GM23338 (cell line): ENCODE measurements at regions not wholly inside any gene's neighbourhood (a gene's known extent, or its start where the extent isn't known, plus 50 kb on each side); places are given as distances from the start of the nearest gene placed in this dataset.

Experiments used
- ATAC-seq: fragments of 200-7000 bp; cut with Tn5 transposase; 3 replicates; pipeline ENCODE4 v1.9.1; 2020
- DNase-seq: peaks from one replicate; pipeline ENCODE4 v3.0.0-alpha.2; 2015; ENCODE audit warnings: low spot score
- H2AFZ ChIP-seq: fragments of 200-600 bp; sonication (generic); 2 replicates; pipeline ENCODE4 v1.8.0; 2016; ENCODE audit warnings: antibody characterized with exemption, mild to moderate bottlenecking, moderate library complexity
- H3F3A ChIP-seq: fragments of 200-600 bp; sonication (generic); replicated peaks from 2 replicates; pipeline ENCODE4 v1.8.0; 2017; ENCODE audit warnings: antibody characterized with exemption, mixed run types, low read depth
- H3K27ac ChIP-seq: fragments of 200-600 bp; sonication (generic); 2 replicates; pipeline ENCODE4 v1.6.1; 2016; ENCODE audit warnings: low read depth
- H3K27me3 ChIP-seq: fragments of 200-600 bp; sonication (generic); 2 replicates; pipeline ENCODE4 v1.8.0; 2016; ENCODE audit warnings: mild to moderate bottlenecking, mixed run types, moderate library complexity; ENCODE audit not compliant: insufficient read depth
- H3K36me3 ChIP-seq: fragments of 200-600 bp; sonication (generic); 2 replicates; pipeline ENCODE4 v1.8.0; 2016; ENCODE audit warnings: mild to moderate bottlenecking; ENCODE audit not compliant: insufficient read depth
- H3K4me1 ChIP-seq: fragments of 200-600 bp; sonication (generic); 2 replicates; pipeline ENCODE4 v1.8.0; 2016; ENCODE audit warnings: mild to moderate bottlenecking, moderate library complexity; ENCODE audit not compliant: insufficient read depth
- H3K4me2 ChIP-seq: fragments of 200-600 bp; sonication (generic); 2 replicates; pipeline ENCODE4 v1.7.1; 2017; ENCODE audit warnings: mixed run types
- H3K4me3 ChIP-seq: fragments of 200-600 bp; sonication (generic); 2 replicates; pipeline ENCODE4 v1.6.1; 2016; ENCODE audit warnings: mixed run types
- H3K79me2 ChIP-seq: fragments of 200-600 bp; sonication (generic); replicated peaks from 2 replicates; pipeline ENCODE4 v1.8.0; 2017; ENCODE audit warnings: mild to moderate bottlenecking; ENCODE audit not compliant: insufficient read depth
- H3K9me2 ChIP-seq: fragments of 200-600 bp; sonication (generic); 2 replicates; pipeline ENCODE4 v1.8.0; 2017; ENCODE audit not compliant: insufficient read depth
- H4K20me1 ChIP-seq: fragments of 200-600 bp; sonication (generic); replicated peaks from 2 replicates; pipeline ENCODE4 v1.8.0; 2017; ENCODE audit warnings: mild to moderate bottlenecking; ENCODE audit not compliant: insufficient read depth
- H3K27ac Mint-ChIP-seq: 2 replicates; pipeline ENCODE4 v1.8.0; 2020; ENCODE audit warnings: inconsistent platforms, mild to moderate bottlenecking, moderate library complexity, mixed read lengths
- H3K27me3 Mint-ChIP-seq: 3 replicates; pipeline ENCODE4 v1.8.0; 2022; ENCODE audit warnings: low read depth, mild to moderate bottlenecking, moderate library complexity, mixed read lengths, inconsistent platforms; ENCODE audit not compliant: insufficient read depth, poor library complexity
- H3K36me3 Mint-ChIP-seq: 3 replicates; pipeline ENCODE4 v1.8.0; 2021; ENCODE audit warnings: low read depth, mild to moderate bottlenecking, inconsistent platforms, moderate library complexity, mixed read lengths
- H3K4me1 Mint-ChIP-seq: 3 replicates; pipeline ENCODE4 v1.8.0; 2020; ENCODE audit warnings: mild to moderate bottlenecking, inconsistent platforms, mixed read lengths
- H3K4me3 Mint-ChIP-seq: 3 replicates; pipeline ENCODE4 v1.8.0; 2021; ENCODE audit warnings: moderate library complexity, mild to moderate bottlenecking, inconsistent platforms, mixed read lengths
- H3K9me3 Mint-ChIP-seq: 3 replicates; pipeline ENCODE4 v1.8.0; 2020; ENCODE audit warnings: moderate library complexity, mild to moderate bottlenecking, inconsistent platforms, mixed read lengths
- EZH2phosphoT487 ChIP-seq: fragments of 200-600 bp; sonication (generic); IDR thresholded peaks from one replicate; pipeline ENCODE4 v1.8.1; 2018; ENCODE audit warnings: antibody characterized with exemption; ENCODE audit not compliant: unreplicated experiment
- POLR2AphosphoS5 ChIP-seq: IDR thresholded peaks from 2 replicates; pipeline ENCODE4 v1.6.1; 2016; ENCODE audit warnings: antibody characterized with exemption, low read depth
- REST ChIP-seq: IDR thresholded peaks from one replicate; pipeline ENCODE4 v1.6.1; 2018; ENCODE audit warnings: antibody characterized with exemption; ENCODE audit not compliant: unreplicated experiment
- STAT1 ChIP-seq: IDR thresholded peaks from one replicate; pipeline ENCODE4 v1.6.1; 2016; ENCODE audit warnings: antibody characterized with exemption; ENCODE audit not compliant: unreplicated experiment
- ZNF331 ChIP-seq: fragments of 250-450 bp; sonication (Bioruptor Pico); IDR thresholded peaks from 2 replicates; pipeline ENCODE4 v1.5.0; 2020; ENCODE audit warnings: low read depth, mild to moderate bottlenecking, moderate library complexity
- ZNF462 ChIP-seq: fragments of 250-450 bp; sonication (Bioruptor Pico); IDR thresholded peaks from 2 replicates; pipeline ENCODE4 v1.5.0; 2020; ENCODE audit warnings: mild to moderate bottlenecking, moderate library complexity

- H3F3A ChIP-seq: no peaks in the 10 kb centered on the region
- Mint-ChIP-seq H3K4me3 (no peak overlapping the region), H3K27me3 (peaks cover 4% of the 10 kb centered on the region), H3K9me3 (peaks cover 5% of the 10 kb centered on the region; the same call in 2 of the 3 replicates), H3K36me3 (no peaks in the 10 kb centered on the region), H3K27ac (no peak overlapping the region), H3K4me1 (peaks cover 19% of the 10 kb centered on the region)
- peak overlapping the region; percentile 87; the same call in 1 of the 2 replicates for H2AFZ ChIP-seq
- no peak for ATAC-seq
- TF ChIP-seq EZH2phosphoT487 (no peak), STAT1 (no peak), ZNF462 (CRISPR knock-in tag) (no peak), POLR2AphosphoS5 (no peak), ZNF331 (CRISPR knock-in tag) (no peak)
- H3K27ac ChIP-seq: no peak overlapping the region
- no peak for DNase-seq
- H4K20me1 ChIP-seq: no peaks in the 10 kb centered on the region
- no peaks in the 10 kb centered on the region for H3K27me3 ChIP-seq
- no peak overlapping the region for H3K4me3 ChIP-seq
- peaks cover 10% of the 10 kb centered on the region; the same call in 1 of the 2 replicates for H3K4me1 ChIP-seq
- H3K36me3 ChIP-seq: no peaks in the 10 kb centered on the region
- H3K79me2 ChIP-seq: no peaks in the 10 kb centered on the region
- H3K4me2 ChIP-seq: no peak overlapping the region
- H3K9me2 ChIP-seq: no peaks in the 10 kb centered on the region
These were observed 97.3 kb upstream of the BCL2L14 start for GRCh38 chr12:11973396-11973795.

DNA sequence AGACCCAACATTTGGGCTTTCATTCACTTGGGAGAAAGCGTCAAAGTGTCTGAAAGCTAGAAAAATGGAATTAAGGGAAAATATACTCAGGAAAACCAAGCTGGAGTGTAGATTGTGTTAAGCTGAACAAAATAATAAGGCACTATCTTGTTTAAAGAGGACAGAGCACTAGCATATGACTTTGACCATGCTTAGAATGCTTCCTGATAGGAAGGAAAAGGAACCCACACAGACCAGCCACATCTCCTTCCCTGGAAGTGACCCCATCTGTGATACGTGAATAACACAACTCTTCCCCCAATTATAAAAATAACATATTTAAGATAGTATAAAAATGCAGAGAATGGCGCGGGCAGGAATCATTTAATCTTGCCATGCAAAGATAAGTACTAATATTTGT is 94.7 kb upstream of the BCL2L14 start:
- Mint-ChIP-seq H3K4me3 (no peak overlapping the region), H3K27me3 (peaks cover 4% of the 10 kb centered on the region), H3K9me3 (peaks cover 1% of the 10 kb centered on the region; the same call in 1 of the 3 replicates), H3K36me3 (no peaks in the 10 kb centered on the region), H3K27ac (no peak overlapping the region), H3K4me1 (no peaks in the 10 kb centered on the region)
- no peak for DNase-seq
- Histone ChIP-seq H3K36me3 (no peaks in the 10 kb centered on the region), H3K4me3 (no peak overlapping the region), H3K27me3 (no peaks in the 10 kb centered on the region), H3K9me2 (no peaks in the 10 kb centered on the region), H3K79me2 (no peaks in the 10 kb centered on the region), H3K4me2 (no peak overlapping the region), H3K4me1 (no peaks in the 10 kb centered on the region), H2AFZ (no peak overlapping the region), H3K27ac (no peak overlapping the region), H4K20me1 (no peaks in the 10 kb centered on the region), H3F3A (no peaks in the 10 kb centered on the region)
- ATAC-seq: no peak
- no peak for TF ChIP-seq REST
